A549 (cell line): ENCODE measurements at regions not wholly inside any gene's neighbourhood (a gene's known extent, or its start where the extent isn't known, plus 50 kb on each side); places are given as distances from the start of the nearest gene placed in this dataset.

ENCODE experiments used
- ATAC-seq, 2 experiments: fragments of 200-7000 bp in 1 of 2; fragments of >200 bp in 1 of 2; cut with Nextera tagmentation in 1 of 2; cut with Tn5 transposase in 1 of 2; 3 replicates each; pipeline versions ENCODE4 v1.8.0 to v1.9.1; 2018 to 2020; ENCODE audit warnings: mild to moderate bottlenecking in 1 of 2, moderate library complexity in 1 of 2
- CTCF ChIA-PET: fragments of 300-600 bp; sonication (Branson Sonifier 250); formaldehyde crosslinking; extraction: SDS; loops from one replicate; lab custom pipeline; 2021; ENCODE audit warnings: antibody characterized with exemption, inconsistent platforms; lab: Yijun Ruan, JAX
- POLR2A ChIA-PET: fragments of 350-600 bp; formaldehyde crosslinking; extraction: SDS; loops from one replicate; lab custom pipeline; 2021; ENCODE audit warnings: antibody characterized with exemption, inconsistent platforms; lab: Yijun Ruan, JAX
- DNase-seq, 2 experiments: peaks; one replicate each; pipeline versions ENCODE4 v3.0.0 to v3.0.0-alpha.2; 2011 to 2016; ENCODE audit warnings: low read depth in 1 of 2, low spot score in 1 of 2
- FAIRE-seq: peaks from 2 replicates; lab custom pipeline; 2011; peaks lifted over from hg19 to GRCh38; lab: Jason Lieb, UNC
- H3K27ac ChIP-seq, 2 experiments: fragments of >200 bp; sonication (Bioruptor Twin); formaldehyde crosslinking; 3 replicates each; pipeline ENCODE4 v1.5.1; 2016 to 2017
- H3K4me1 ChIP-seq: fragments of >200 bp; sonication (Bioruptor Twin); formaldehyde crosslinking; 3 replicates; pipeline ENCODE4 v1.6.1; 2016
- H3K4me2 ChIP-seq: fragments of >200 bp; sonication (Bioruptor Twin); formaldehyde crosslinking; 3 replicates; pipeline ENCODE4 v1.6.1; 2016
- H3K4me3 ChIP-seq: fragments of >200 bp; sonication (Bioruptor Twin); formaldehyde crosslinking; 3 replicates; pipeline ENCODE4 v1.5.1; 2016
- H3K9me3 ChIP-seq: fragments of >200 bp; sonication (Bioruptor Twin); formaldehyde crosslinking; 3 replicates; pipeline ENCODE4 v1.6.1; 2016
- BHLHE40 ChIP-seq: IDR thresholded peaks from 2 replicates; pipeline ENCODE4 v1.6.1; 2012; ENCODE audit warnings: low read depth, low read length, inconsistent platforms
- CBX8 ChIP-seq: fragments of 200-600 bp; sonication (generic); IDR thresholded peaks from 2 replicates; pipeline ENCODE4 v1.6.1; 2016
- CEBPB ChIP-seq, 2 experiments: fragments of >200 bp in 1 of 2; sonication (Bioruptor Twin) in 1 of 2; formaldehyde crosslinking in 1 of 2; IDR thresholded peaks; 2 replicates each; pipeline ENCODE4 v1.6.1; 2012 to 2016
- EP300 ChIP-seq, 2 experiments: fragments of >200 bp; sonication (Bioruptor Twin); formaldehyde crosslinking; IDR thresholded peaks; 2 replicates in 1 of 2; 3 replicates in 1 of 2; pipeline ENCODE4 v1.6.1; 2016 to 2017
- ESRRA ChIP-seq: fragments of 150-350 bp; IDR thresholded peaks from 2 replicates; pipeline ENCODE4 v1.6.1; 2014; ENCODE audit warnings: mild to moderate bottlenecking, low read length, borderline replicate concordance
- FOSL2 ChIP-seq, 2 experiments: fragments of 450-650 bp in 1 of 2; fragments of >200 bp in 1 of 2; sonication (Bioruptor Twin) in 1 of 2; formaldehyde crosslinking; IDR thresholded peaks; 2 replicates each; pipeline versions ENCODE4 v1.5.0 to v1.6.1; 2016 to 2020; ENCODE audit warnings: mild to moderate bottlenecking in 1 of 2, moderate library complexity in 1 of 2
- FOXS1 ChIP-seq: fragments of 250-450 bp; sonication (Bioruptor Pico); IDR thresholded peaks from 2 replicates; pipeline ENCODE4 v1.5.0; 2020; ENCODE audit warnings: mild to moderate bottlenecking, moderate library complexity
- GATA3 ChIP-seq: IDR thresholded peaks from 2 replicates; pipeline ENCODE4 v1.6.1; 2012; ENCODE audit warnings: borderline replicate concordance
- HEYL ChIP-seq: fragments of 250-450 bp; sonication (Bioruptor Pico); IDR thresholded peaks from 2 replicates; pipeline ENCODE4 v1.8.0; 2021; ENCODE audit warnings: mild to moderate bottlenecking, moderate library complexity
- HOXA7 ChIP-seq: fragments of 250-450 bp; sonication (Bioruptor Pico); IDR thresholded peaks from 2 replicates; pipeline ENCODE4 v1.5.0; 2020; ENCODE audit warnings: mild to moderate bottlenecking, moderate library complexity
- KDM5A ChIP-seq: fragments of 200-600 bp; sonication (generic); IDR thresholded peaks from 2 replicates; pipeline ENCODE4 v1.6.1; 2016; ENCODE audit warnings: antibody characterized with exemption, mild to moderate bottlenecking
- MAFK ChIP-seq: fragments of 450-650 bp; IDR thresholded peaks from 2 replicates; pipeline ENCODE4 v1.6.1; 2014; ENCODE audit not compliant: partially characterized antibody
- PHF8 ChIP-seq: fragments of 200-600 bp; sonication (generic); IDR thresholded peaks from 2 replicates; pipeline ENCODE4 v1.6.1; 2016; ENCODE audit warnings: low read depth, mild to moderate bottlenecking, antibody characterized with exemption, moderate library complexity, borderline replicate concordance
- POLR2AphosphoS2 ChIP-seq: conservative IDR thresholded peaks from 2 replicates; pipeline ENCODE4 v1.6.1; 2012; ENCODE audit warnings: low read length, improper control_type of control experiment, inconsistent platforms
- RAD21 ChIP-seq, 2 experiments: fragments of >200 bp in 1 of 2; sonication (Bioruptor Twin) in 1 of 2; formaldehyde crosslinking in 1 of 2; IDR thresholded peaks in 1 of 2; conservative IDR thresholded peaks in 1 of 2; 2 replicates in 1 of 2; 3 replicates in 1 of 2; pipeline ENCODE4 v1.6.1; 2012 to 2018; ENCODE audit warnings: inconsistent platforms in 1 of 2
- RARB ChIP-seq: fragments of 250-450 bp; sonication (Bioruptor Pico); IDR thresholded peaks from 2 replicates; pipeline ENCODE4 v1.8.0; 2021; ENCODE audit warnings: mild to moderate bottlenecking, moderate library complexity
- RFX5 ChIP-seq: fragments of 450-650 bp; IDR thresholded peaks from 2 replicates; pipeline ENCODE4 v1.7.1; 2014; ENCODE audit warnings: antibody characterized with exemption, mild to moderate bottlenecking, moderate library complexity
- SREBF2 ChIP-seq: fragments of 450-650 bp; IDR thresholded peaks from 2 replicates; pipeline ENCODE4 v1.6.1; 2014; ENCODE audit warnings: mild to moderate bottlenecking, moderate library complexity
- TFCP2L1 ChIP-seq: fragments of 250-450 bp; sonication (Bioruptor Pico); IDR thresholded peaks from 2 replicates; pipeline ENCODE4 v1.5.0; 2021; ENCODE audit warnings: mild to moderate bottlenecking
- ZNF302 ChIP-seq: fragments of 250-450 bp; sonication (Bioruptor Pico); IDR thresholded peaks from 2 replicates; pipeline ENCODE4 v1.9.0; 2021; ENCODE audit warnings: inconsistent platforms, mild to moderate bottlenecking, moderate library complexity
- ZSCAN20 ChIP-seq: fragments of 250-450 bp; sonication (Bioruptor Pico); IDR thresholded peaks from 2 replicates; pipeline ENCODE4 v1.8.0; 2022; ENCODE audit warnings: mild to moderate bottlenecking, moderate library complexity
- WGBS: methylation state at CpG from one replicate; pipeline ENCODE4 v1.1.6; 2017; ENCODE audit errors: missing lambda C conversion rate; 5-methylcytosine and 5-hydroxymethylcytosine counted together
- TF ChIP-seq, protein P1 (sequence below): fragments of >200 bp; sonication (Bioruptor Twin); formaldehyde crosslinking; IDR thresholded peaks from 3 replicates; pipeline ENCODE4 v1.5.1; 2016
- TF ChIP-seq, protein P2 (sequence below): fragments of 150-350 bp; IDR thresholded peaks from 2 replicates; pipeline ENCODE4 v1.6.1; 2014; ENCODE audit warnings: low read depth, mild to moderate bottlenecking, low read length
- TF ChIP-seq, protein P3 (sequence below): fragments of 450-650 bp; IDR thresholded peaks from 2 replicates; pipeline ENCODE4 v1.6.1; 2014; ENCODE audit warnings: antibody characterized with exemption

DNA sequence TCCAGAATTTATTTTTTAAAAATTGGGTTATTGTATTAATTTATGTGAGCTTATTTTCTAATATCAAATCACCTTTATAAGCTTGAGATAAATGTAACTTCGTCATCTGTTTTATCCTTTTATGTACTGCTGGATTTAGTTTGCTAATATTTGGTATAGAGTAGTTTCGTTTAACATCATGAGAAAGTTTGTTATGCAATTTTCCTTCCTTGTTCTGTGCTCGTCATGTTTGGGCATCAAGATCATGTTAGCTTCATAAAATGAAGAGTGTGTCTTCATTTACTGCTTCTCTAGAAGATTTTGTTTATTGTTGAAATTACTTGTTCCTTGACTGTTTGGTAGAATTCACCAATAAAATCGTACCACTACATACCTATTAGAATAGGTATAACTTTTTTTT is 262.1 kb upstream of the SATB1 start:
- no peak for FAIRE-seq
- H3K4me1 ChIP-seq = no peaks in the 10 kb centered on the region
- CTCF ChIA-PET = no interaction called here
- POLR2A ChIA-PET = no interaction called here
- no peak overlapping the region for H3K27ac ChIP-seq
- 1% methylated on average over 4 of the region's 4 CpGs for WGBS
- ATAC-seq = no peak
- no peaks in the 10 kb centered on the region for H3K9me3 ChIP-seq
- DNase-seq = no peak
- H3K4me2 ChIP-seq = no peak overlapping the region
- no peak overlapping the region for H3K4me3 ChIP-seq
- TF ChIP-seq RAD21 (conservative IDR thresholded peaks at IDR 0.05 in 1 of 2, IDR thresholded peaks at IDR 0.05 in 1 of 2) (no peak), ESRRA (no peak), MAFK (no peak), CEBPB (IDR thresholded peaks at IDR 0.05) (no peak), CBX8 (no peak), HOXA7 (no peak), SREBF2 (no peak), EP300 (IDR thresholded peaks at IDR 0.05) (no peak), RFX5 (no peak), BHLHE40 (no peak), POLR2AphosphoS2 (no peak), PHF8 (no peak), TFCP2L1 (CRISPR knock-in tag) (no peak), KDM5A (no peak), FOXS1 (CRISPR knock-in tag) (no peak), FOSL2 (IDR thresholded peaks at IDR 0.05) (no peak), FOSL2 (CRISPR knock-in tag; IDR thresholded peaks at IDR 0.05) (no peak), ZNF302 (CRISPR knock-in tag) (no peak)
- TF ChIP-seq, protein P1, sequence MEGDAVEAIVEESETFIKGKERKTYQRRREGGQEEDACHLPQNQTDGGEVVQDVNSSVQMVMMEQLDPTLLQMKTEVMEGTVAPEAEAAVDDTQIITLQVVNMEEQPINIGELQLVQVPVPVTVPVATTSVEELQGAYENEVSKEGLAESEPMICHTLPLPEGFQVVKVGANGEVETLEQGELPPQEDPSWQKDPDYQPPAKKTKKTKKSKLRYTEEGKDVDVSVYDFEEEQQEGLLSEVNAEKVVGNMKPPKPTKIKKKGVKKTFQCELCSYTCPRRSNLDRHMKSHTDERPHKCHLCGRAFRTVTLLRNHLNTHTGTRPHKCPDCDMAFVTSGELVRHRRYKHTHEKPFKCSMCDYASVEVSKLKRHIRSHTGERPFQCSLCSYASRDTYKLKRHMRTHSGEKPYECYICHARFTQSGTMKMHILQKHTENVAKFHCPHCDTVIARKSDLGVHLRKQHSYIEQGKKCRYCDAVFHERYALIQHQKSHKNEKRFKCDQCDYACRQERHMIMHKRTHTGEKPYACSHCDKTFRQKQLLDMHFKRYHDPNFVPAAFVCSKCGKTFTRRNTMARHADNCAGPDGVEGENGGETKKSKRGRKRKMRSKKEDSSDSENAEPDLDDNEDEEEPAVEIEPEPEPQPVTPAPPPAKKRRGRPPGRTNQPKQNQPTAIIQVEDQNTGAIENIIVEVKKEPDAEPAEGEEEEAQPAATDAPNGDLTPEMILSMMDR = no peak
- TF ChIP-seq, protein P2, sequence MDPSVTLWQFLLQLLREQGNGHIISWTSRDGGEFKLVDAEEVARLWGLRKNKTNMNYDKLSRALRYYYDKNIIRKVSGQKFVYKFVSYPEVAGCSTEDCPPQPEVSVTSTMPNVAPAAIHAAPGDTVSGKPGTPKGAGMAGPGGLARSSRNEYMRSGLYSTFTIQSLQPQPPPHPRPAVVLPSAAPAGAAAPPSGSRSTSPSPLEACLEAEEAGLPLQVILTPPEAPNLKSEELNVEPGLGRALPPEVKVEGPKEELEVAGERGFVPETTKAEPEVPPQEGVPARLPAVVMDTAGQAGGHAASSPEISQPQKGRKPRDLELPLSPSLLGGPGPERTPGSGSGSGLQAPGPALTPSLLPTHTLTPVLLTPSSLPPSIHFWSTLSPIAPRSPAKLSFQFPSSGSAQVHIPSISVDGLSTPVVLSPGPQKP = no peak
- TF ChIP-seq, protein P3, sequence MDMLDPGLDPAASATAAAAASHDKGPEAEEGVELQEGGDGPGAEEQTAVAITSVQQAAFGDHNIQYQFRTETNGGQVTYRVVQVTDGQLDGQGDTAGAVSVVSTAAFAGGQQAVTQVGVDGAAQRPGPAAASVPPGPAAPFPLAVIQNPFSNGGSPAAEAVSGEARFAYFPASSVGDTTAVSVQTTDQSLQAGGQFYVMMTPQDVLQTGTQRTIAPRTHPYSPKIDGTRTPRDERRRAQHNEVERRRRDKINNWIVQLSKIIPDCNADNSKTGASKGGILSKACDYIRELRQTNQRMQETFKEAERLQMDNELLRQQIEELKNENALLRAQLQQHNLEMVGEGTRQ = no peak

DNA sequence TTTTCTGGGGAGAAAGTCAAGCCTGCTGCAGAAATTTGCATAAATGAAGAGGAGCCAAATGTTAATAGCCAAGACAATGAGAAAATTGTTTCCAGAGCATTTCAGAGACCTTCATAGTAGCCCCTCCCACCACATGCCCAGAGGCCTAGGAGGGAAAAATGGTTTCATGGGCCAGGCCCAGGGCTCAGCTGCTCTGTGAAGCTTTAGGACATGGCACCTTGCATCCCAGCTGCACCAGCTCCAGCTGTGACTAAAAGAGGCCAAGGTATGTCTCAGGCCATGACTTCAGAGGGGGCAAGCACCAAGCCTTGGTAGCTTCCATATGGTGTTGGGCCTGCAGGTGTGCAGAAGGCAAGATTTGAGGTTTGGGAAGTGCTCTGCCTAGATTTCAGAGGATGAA is 258.8 kb upstream of the SATB1 start:
- Histone ChIP-seq H3K4me2 (no peak overlapping the region), H3K27ac (no peak overlapping the region), H3K4me3 (no peak overlapping the region), H3K9me3 (no peaks in the 10 kb centered on the region), H3K4me1 (no peaks in the 10 kb centered on the region)
- ATAC-seq (no peak), DNase-seq (no peak), FAIRE-seq (no peak)
- CTCF ChIA-PET = no interaction called here
- no peak for TF ChIP-seq RARB (CRISPR knock-in tag)
- no peak for TF ChIP-seq GATA3
- no peak for TF ChIP-seq HEYL
- TF ChIP-seq POLR2AphosphoS2 = no peak
- TF ChIP-seq ZSCAN20 (CRISPR knock-in tag) = no peak
- POLR2A ChIA-PET = no interaction called here
